K562 (cell line): ENCODE measurements at regions not wholly inside any gene's neighbourhood (a gene's known extent, or its start where the extent isn't known, plus 50 kb on each side); places are given as distances from the start of the nearest gene placed in this dataset.
A peak's percentile ranks its signal among the peaks of the same experiment; 100 is the strongest.

ENCODE experiments used
- ATAC-seq: fragments of 200-7000 bp; cut with Tn5 transposase; 3 replicates; pipeline ENCODE4 v1.9.1; 2020; ENCODE audit warnings: moderate library complexity
- BruUV-seq: library from RNA; stranded (reverse); fragments of 400-500 nt; replicated peaks from 2 replicates; lab custom pipeline; 2021; lab: Mats Ljungman, UMichigan
- CTCF ChIA-PET: fragments of 300-600 bp; formaldehyde crosslinking; extraction: SDS; loops from one replicate; lab custom pipeline; 2021; ENCODE audit warnings: low intra/inter-chr PET ratio; lab: Yijun Ruan, JAX
- POLR2A ChIA-PET: fragments of 300-600, 350-650 bp; sonication (Branson Sonifier 250); formaldehyde crosslinking; extraction: SDS; loops from one replicate; lab custom pipeline; 2021; ENCODE audit warnings: antibody characterized with exemption, inconsistent platforms; lab: Yijun Ruan, JAX
- DNase-seq, 4 experiments: peaks; one replicate each; pipeline versions ENCODE4 v3.0.0 to v3.0.0-alpha.2; 2011 to 2018; ENCODE audit warnings: low spot score in 3 of 4, mixed read lengths in 3 of 4; ENCODE audit errors: extremely low read depth in 1 of 4
- FAIRE-seq: peaks from 2 replicates; lab custom pipeline; 2011; peaks lifted over from hg19 to GRCh38; lab: Jason Lieb, UNC
- H2AFZ ChIP-seq: 2 replicates; pipeline ENCODE4 v1.6.0; 2011; ENCODE audit warnings: low read depth, low read length, control low read depth, inconsistent platforms
- H3K27ac ChIP-seq: fragments of 200-600 bp; 3 replicates; pipeline ENCODE4 v1.8.0; 2011; ENCODE audit warnings: low read depth, mild to moderate bottlenecking, control low read depth, inconsistent platforms, low read length, moderate library complexity, mixed read lengths; ENCODE audit errors: extremely low read depth
- H3K27me3 ChIP-seq, 2 experiments: fragments of 300-600 bp in 1 of 2; 2 replicates in 1 of 2; 3 replicates in 1 of 2; pipeline versions ENCODE4 v1.6.0 to v1.8.0; 2011; ENCODE audit warnings: inconsistent platforms in 2 of 2, low read length in 2 of 2, mild to moderate bottlenecking in 1 of 2, mixed read lengths in 1 of 2, moderate library complexity in 1 of 2; ENCODE audit not compliant: control insufficient read depth in 2 of 2, insufficient read depth in 2 of 2
- H3K36me3 ChIP-seq: fragments of 300-600 bp; 3 replicates; pipeline ENCODE4 v1.8.0; 2011; ENCODE audit warnings: mild to moderate bottlenecking, low read length, inconsistent platforms; ENCODE audit not compliant: control insufficient read depth, insufficient read depth
- H3K4me1 ChIP-seq, 2 experiments: fragments of 200-600 bp in 1 of 2; replicated peaks in 1 of 2; 2 replicates in 1 of 2; 3 replicates in 1 of 2; pipeline versions ENCODE4 v1.5.1 to v1.8.0; 2011; ENCODE audit warnings: inconsistent platforms in 2 of 2, low read length in 2 of 2, mild to moderate bottlenecking in 1 of 2, mixed read lengths in 1 of 2, moderate library complexity in 1 of 2; ENCODE audit not compliant: control insufficient read depth in 2 of 2, insufficient read depth in 2 of 2
- H3K4me2 ChIP-seq: 2 replicates; pipeline ENCODE4 v1.6.1; 2011; ENCODE audit warnings: low read length, control low read depth, inconsistent platforms, mixed read lengths; ENCODE audit not compliant: insufficient read depth
- H3K4me3 ChIP-seq: fragments of 200-600 bp; sonication (generic), shearing (Covaris generic); 2 replicates; pipeline ENCODE4 v1.5.1; 2016; ENCODE audit warnings: control low read depth, inconsistent platforms
- H3K79me2 ChIP-seq: fragments of 200-600 bp; 3 replicates; pipeline ENCODE4 v1.8.0; 2011; ENCODE audit warnings: low read length, inconsistent platforms; ENCODE audit not compliant: control insufficient read depth, insufficient read depth
- H3K9ac ChIP-seq, 2 experiments: 2 replicates each; pipeline versions ENCODE4 v1.6.0 to v1.6.1; 2011; ENCODE audit warnings: low read depth in 2 of 2, low read length in 2 of 2, control low read depth in 1 of 2, inconsistent platforms in 1 of 2, mild to moderate bottlenecking in 1 of 2, mixed read lengths in 1 of 2; ENCODE audit not compliant: insufficient read depth in 1 of 2
- H3K9me1 ChIP-seq: one replicate; pipeline ENCODE4 v1.6.0; 2011; ENCODE audit warnings: inconsistent platforms, mild to moderate bottlenecking, low read length, moderate library complexity; ENCODE audit not compliant: control insufficient read depth, insufficient read depth
- H3K9me3 ChIP-seq: replicated peaks from 2 replicates; pipeline ENCODE4 v1.5.1; 2011; ENCODE audit warnings: low read depth, low read length, inconsistent platforms; ENCODE audit not compliant: control insufficient read depth, insufficient read depth
- H4K20me1 ChIP-seq: replicated peaks from 2 replicates; pipeline ENCODE4 v1.6.1; 2011; ENCODE audit warnings: low read length, inconsistent platforms, mixed read lengths; ENCODE audit not compliant: control insufficient read depth, insufficient read depth
- DDX20 ChIP-seq: fragments of 450-650 bp; IDR thresholded peaks from 2 replicates; pipeline ENCODE4 v1.6.1; 2016; ENCODE audit warnings: missing genetic modification characterization, low read depth, mild to moderate bottlenecking, missing compliant biosample characterization, moderate library complexity
- DNMT1 ChIP-seq: fragments of 450-650 bp; IDR thresholded peaks from 2 replicates; pipeline ENCODE4 v1.6.1; 2016; ENCODE audit warnings: antibody characterized with exemption, mild to moderate bottlenecking
- KDM1A ChIP-seq, 2 experiments: fragments of 450-650 bp; IDR thresholded peaks; 2 replicates each; pipeline ENCODE4 v1.6.1; 2016; ENCODE audit warnings: mild to moderate bottlenecking in 2 of 2
- MTA1 ChIP-seq: fragments of 450-650 bp; IDR thresholded peaks from 2 replicates; pipeline ENCODE4 v1.6.1; 2017; ENCODE audit warnings: borderline replicate concordance
- TBP ChIP-seq: optimal IDR thresholded peaks from 2 replicates; pipeline ENCODE3; 2011; ENCODE audit warnings: low read depth, low read length, improper control_type of control experiment
- TEAD2 ChIP-seq: fragments of 450-650 bp; IDR thresholded peaks from 2 replicates; pipeline ENCODE4 v1.6.1; 2016; ENCODE audit warnings: missing genetic modification characterization, control low read depth, missing compliant biosample characterization
- U2AF2 ChIP-seq: fragments of 200-400 bp; formaldehyde crosslinking; optimal IDR thresholded peaks from 2 replicates; pipeline ENCODE3; 2017; ENCODE audit warnings: low read depth, mild to moderate bottlenecking, low read length
- ZNF143 ChIP-seq: sonication (generic); formaldehyde crosslinking; IDR thresholded peaks from 2 replicates; pipeline ENCODE4 v1.9.0; 2022; ENCODE audit warnings: mild to moderate bottlenecking, missing genetic modification reagents
- ZNF184 ChIP-seq: sonication (generic); formaldehyde crosslinking; IDR thresholded peaks from 2 replicates; pipeline ENCODE4 v1.5.0; 2020; ENCODE audit warnings: missing genetic modification reagents
- ZNF253 ChIP-seq: fragments of 250-450 bp; sonication (Bioruptor Pico); conservative IDR thresholded peaks from 2 replicates; pipeline ENCODE4 v1.6.1; 2021; ENCODE audit warnings: mild to moderate bottlenecking
- ZNF766 ChIP-seq: fragments of 200-800 bp; sonication (Bioruptor generic); conservative IDR thresholded peaks from 2 replicates; pipeline ENCODE4 v1.6.1; 2016; ENCODE audit warnings: missing genetic modification characterization, missing compliant biosample characterization
- WGBS: fragments of 100-300 bp; shearing (Covaris generic); methylation state at CpG from one replicate; pipeline ENCODE4 v1.1.6; 2016; ENCODE audit warnings: low coverage, mixed read lengths; ENCODE audit not compliant: insufficient coverage; ENCODE audit errors: missing lambda C conversion rate; 5-methylcytosine and 5-hydroxymethylcytosine counted together
- in situ Hi-C: fragments of 300-500 bp; cut with MboI; formaldehyde crosslinking; loops from 4 replicates; pipeline ENCODE4 v1.15.0; 2018; ENCODE audit warnings: inconsistent platforms, mixed read lengths
- intact Hi-C: fragments of 100-400 bp; cut with micrococcal nuclease; formaldehyde crosslinking; loops from 2 replicates; pipeline ENCODE4 v1.14.2; 2022
- TF ChIP-seq, protein P1 (sequence below): fragments of 200-800 bp; sonication (Bioruptor generic); IDR thresholded peaks from 2 replicates; pipeline ENCODE4 v1.6.1; 2016; ENCODE audit warnings: missing genetic modification characterization, missing compliant biosample characterization
- TF ChIP-seq, protein P2 (sequence below): sonication (generic); formaldehyde crosslinking; IDR thresholded peaks from 2 replicates; pipeline ENCODE4 v1.8.0; 2022; ENCODE audit warnings: mild to moderate bottlenecking, missing genetic modification reagents
- TF ChIP-seq, protein P3 (sequence below), 3 experiments: IDR thresholded peaks in 2 of 3; conservative IDR thresholded peaks in 1 of 3; 2 replicates each; pipeline ENCODE4 v1.5.1; 2011 to 2012; ENCODE audit warnings: low read length in 3 of 3, mild to moderate bottlenecking in 3 of 3, control low read depth in 2 of 3, improper control_type of control experiment in 1 of 3, inconsistent platforms in 1 of 3, low read depth in 1 of 3, mixed read lengths in 1 of 3, moderate library complexity in 1 of 3; ENCODE audit not compliant: insufficient read depth in 2 of 3

DNA sequence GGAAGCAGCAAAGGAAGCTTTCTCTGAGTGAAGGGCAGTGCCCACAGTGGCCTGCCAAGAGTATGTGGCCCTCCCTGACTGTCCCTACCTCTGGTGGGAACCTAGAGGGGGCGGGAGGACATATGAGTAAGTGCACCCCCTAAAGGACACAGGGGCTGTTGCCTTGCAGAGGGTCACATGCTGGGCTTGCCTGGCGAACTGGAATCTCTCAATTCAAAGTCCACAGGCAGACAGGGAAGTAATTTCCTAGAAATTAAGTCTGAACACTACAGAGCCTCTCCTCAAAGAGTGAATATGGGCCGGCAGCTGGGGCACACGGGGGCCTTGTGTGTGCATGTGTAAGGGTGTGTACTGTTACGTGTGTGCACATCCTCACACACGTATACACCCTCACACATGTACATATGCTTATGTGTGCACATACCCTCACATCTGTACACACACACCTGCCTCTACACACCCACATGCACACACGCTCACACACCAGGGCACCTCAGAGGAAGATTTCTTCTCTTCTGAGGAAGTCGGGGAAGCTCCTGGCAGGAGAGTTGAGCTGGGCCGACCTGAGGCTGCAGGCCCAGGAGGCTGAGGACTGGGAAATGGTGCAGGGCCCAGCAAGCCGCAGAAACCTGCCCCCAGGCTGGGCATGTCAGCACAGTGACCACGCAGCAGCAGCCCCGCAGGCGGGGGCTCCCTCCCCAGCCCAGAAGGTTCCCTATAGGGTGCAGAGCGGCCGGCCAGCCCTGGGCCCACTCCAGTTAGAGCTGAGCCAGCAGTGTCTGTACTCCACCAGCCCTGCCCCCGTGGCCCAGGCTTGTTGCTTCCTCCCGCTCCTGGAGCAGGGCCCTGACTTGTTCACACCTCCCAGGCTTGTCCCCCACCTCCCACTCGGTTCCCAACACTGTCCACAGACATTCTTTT lies 77.4 kb upstream of the TAF1B start:
- DNase-seq: peak in 1 of 4 experiments; percentile 37
- no TSS peak for BruUV-seq
- ATAC-seq: no peak
- no peaks in the 10 kb centered on the region for H3K36me3 ChIP-seq
- H3K79me2 ChIP-seq: no peaks in the 10 kb centered on the region
- no peak overlapping the region for H3K27ac ChIP-seq
- peaks cover 46 to 49% of the 10 kb centered on the region in 2 experiments for H3K4me1 ChIP-seq
- in situ Hi-C loops (no loop called here), intact Hi-C loops (loop anchor here (5.0 to 10.0 kb wide), 3 partner anchors 131 to 621 kb away; partner anchors contain the start of genes ADAM17 and YWHAQ)
- H3K4me2 ChIP-seq: no peak overlapping the region
- H3K4me3 ChIP-seq: no peak overlapping the region
- 60% methylated on average over 13 of the region's 18 CpGs for WGBS
- FAIRE-seq: no peak
- H3K9me3 ChIP-seq: no peaks in the 10 kb centered on the region
- H3K27me3 ChIP-seq: no peaks in the 10 kb centered on the region
- H3K9me1 ChIP-seq: no peaks in the 10 kb centered on the region
- CTCF ChIA-PET: no interaction called here
- peak overlapping the region; percentile 6; the same call in 1 of the 2 replicates for H2AFZ ChIP-seq
- no peaks in the 10 kb centered on the region for H4K20me1 ChIP-seq
- peak overlapping the region in 1 of 2 experiments; percentile 47; a peak in 1 of 4 replicates for H3K9ac ChIP-seq
- POLR2A ChIA-PET: no interaction called here
- TF ChIP-seq ZNF184 (CRISPR knock-in tag) (no peak), MTA1 (no peak), ZNF253 (no peak), U2AF2 (no peak), DDX20 (tag) (no peak), KDM1A (IDR thresholded peaks at IDR 0.05) (peak in 1 of 2 experiments; percentile 64; a peak in 1 of 4 replicates), TBP (no peak), ZNF143 (CRISPR knock-in tag) (no peak), ZNF766 (CRISPR knock-in tag) (no peak), DNMT1 (no peak), TEAD2 (tag) (no peak)
- TF ChIP-seq, protein P1, sequence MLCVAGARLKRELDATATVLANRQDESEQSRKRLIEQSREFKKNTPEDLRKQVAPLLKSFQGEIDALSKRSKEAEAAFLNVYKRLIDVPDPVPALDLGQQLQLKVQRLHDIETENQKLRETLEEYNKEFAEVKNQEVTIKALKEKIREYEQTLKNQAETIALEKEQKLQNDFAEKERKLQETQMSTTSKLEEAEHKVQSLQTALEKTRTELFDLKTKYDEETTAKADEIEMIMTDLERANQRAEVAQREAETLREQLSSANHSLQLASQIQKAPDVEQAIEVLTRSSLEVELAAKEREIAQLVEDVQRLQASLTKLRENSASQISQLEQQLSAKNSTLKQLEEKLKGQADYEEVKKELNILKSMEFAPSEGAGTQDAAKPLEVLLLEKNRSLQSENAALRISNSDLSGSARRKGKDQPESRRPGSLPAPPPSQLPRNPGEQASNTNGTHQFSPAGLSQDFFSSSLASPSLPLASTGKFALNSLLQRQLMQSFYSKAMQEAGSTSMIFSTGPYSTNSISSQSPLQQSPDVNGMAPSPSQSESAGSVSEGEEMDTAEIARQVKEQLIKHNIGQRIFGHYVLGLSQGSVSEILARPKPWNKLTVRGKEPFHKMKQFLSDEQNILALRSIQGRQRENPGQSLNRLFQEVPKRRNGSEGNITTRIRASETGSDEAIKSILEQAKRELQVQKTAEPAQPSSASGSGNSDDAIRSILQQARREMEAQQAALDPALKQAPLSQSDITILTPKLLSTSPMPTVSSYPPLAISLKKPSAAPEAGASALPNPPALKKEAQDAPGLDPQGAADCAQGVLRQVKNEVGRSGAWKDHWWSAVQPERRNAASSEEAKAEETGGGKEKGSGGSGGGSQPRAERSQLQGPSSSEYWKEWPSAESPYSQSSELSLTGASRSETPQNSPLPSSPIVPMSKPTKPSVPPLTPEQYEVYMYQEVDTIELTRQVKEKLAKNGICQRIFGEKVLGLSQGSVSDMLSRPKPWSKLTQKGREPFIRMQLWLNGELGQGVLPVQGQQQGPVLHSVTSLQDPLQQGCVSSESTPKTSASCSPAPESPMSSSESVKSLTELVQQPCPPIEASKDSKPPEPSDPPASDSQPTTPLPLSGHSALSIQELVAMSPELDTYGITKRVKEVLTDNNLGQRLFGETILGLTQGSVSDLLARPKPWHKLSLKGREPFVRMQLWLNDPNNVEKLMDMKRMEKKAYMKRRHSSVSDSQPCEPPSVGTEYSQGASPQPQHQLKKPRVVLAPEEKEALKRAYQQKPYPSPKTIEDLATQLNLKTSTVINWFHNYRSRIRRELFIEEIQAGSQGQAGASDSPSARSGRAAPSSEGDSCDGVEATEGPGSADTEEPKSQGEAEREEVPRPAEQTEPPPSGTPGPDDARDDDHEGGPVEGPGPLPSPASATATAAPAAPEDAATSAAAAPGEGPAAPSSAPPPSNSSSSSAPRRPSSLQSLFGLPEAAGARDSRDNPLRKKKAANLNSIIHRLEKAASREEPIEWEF (CRISPR knock-in tag): no peak
- TF ChIP-seq, protein P2, sequence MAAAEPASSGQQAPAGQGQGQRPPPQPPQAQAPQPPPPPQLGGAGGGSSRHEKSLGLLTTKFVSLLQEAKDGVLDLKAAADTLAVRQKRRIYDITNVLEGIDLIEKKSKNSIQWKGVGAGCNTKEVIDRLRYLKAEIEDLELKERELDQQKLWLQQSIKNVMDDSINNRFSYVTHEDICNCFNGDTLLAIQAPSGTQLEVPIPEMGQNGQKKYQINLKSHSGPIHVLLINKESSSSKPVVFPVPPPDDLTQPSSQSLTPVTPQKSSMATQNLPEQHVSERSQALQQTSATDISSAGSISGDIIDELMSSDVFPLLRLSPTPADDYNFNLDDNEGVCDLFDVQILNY (CRISPR knock-in tag): no peak
- TF ChIP-seq, protein P3, sequence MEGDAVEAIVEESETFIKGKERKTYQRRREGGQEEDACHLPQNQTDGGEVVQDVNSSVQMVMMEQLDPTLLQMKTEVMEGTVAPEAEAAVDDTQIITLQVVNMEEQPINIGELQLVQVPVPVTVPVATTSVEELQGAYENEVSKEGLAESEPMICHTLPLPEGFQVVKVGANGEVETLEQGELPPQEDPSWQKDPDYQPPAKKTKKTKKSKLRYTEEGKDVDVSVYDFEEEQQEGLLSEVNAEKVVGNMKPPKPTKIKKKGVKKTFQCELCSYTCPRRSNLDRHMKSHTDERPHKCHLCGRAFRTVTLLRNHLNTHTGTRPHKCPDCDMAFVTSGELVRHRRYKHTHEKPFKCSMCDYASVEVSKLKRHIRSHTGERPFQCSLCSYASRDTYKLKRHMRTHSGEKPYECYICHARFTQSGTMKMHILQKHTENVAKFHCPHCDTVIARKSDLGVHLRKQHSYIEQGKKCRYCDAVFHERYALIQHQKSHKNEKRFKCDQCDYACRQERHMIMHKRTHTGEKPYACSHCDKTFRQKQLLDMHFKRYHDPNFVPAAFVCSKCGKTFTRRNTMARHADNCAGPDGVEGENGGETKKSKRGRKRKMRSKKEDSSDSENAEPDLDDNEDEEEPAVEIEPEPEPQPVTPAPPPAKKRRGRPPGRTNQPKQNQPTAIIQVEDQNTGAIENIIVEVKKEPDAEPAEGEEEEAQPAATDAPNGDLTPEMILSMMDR (IDR thresholded peaks at IDR 0.05 in 2 of 3, conservative IDR thresholded peaks at IDR 0.05 in 1 of 3; ENCODE audit: insufficient read depth in 2 of 3, low read depth in 1 of 3, low read length in 3 of 3): peak; percentile 24 to 58 (median 34); a peak in 5 of 6 replicates
